GM21717 (cell line): ENCODE measurements at regions not wholly inside any gene's neighbourhood (a gene's known extent, or its start where the extent isn't known, plus 50 kb on each side); places are given as distances from the start of the nearest gene placed in this dataset.

Source experiments
- ATAC-seq: cut with Tn5 transposase; IDR thresholded peaks from one replicate; pipeline ENCODE4 v1.9.1; 2021; ENCODE audit warnings: mild to moderate bottlenecking, moderate library complexity; ENCODE audit not compliant: unreplicated experiment

GRCh38 chr7:36002900-36003299, 150.2 kb upstream of the EEPD1 start:
- no peak for ATAC-seq

GRCh38 chr7:36003343-36003742, 149.7 kb upstream of the EEPD1 start:
- ATAC-seq = no peak

GRCh38 chr7:36005293-36005692, 147.8 kb upstream of the EEPD1 start:
- no peak for ATAC-seq

- ATAC-seq = no peak
Observed at GRCh38 chr7:36005876-36006275, 147.2 kb upstream of the EEPD1 start.

- ATAC-seq = no peak
Observed at GRCh38 chr7:36006636-36007229, 146.3 kb upstream of the EEPD1 start.

GRCh38 chr7:36010656-36011587, 142.1 kb upstream of the EEPD1 start:
- no peak for ATAC-seq

- ATAC-seq = no peak
Observed at GRCh38 chr7:36011588-36011965, 141.5 kb upstream of the EEPD1 start.

GRCh38 chr7:36013246-36014014, 139.6 kb upstream of the EEPD1 start:
- ATAC-seq = no peak

GRCh38 chr7:36014961-36015360, 138.1 kb upstream of the EEPD1 start:
- no peak for ATAC-seq

GRCh38 chr7:36015733-36016132, 137.3 kb upstream of the EEPD1 start:
- ATAC-seq = no peak

- no peak for ATAC-seq
Observed at GRCh38 chr7:36016648-36017047, 136.4 kb upstream of the EEPD1 start.

GRCh38 chr7:36017111-36017510, 135.9 kb upstream of the EEPD1 start:
- no peak for ATAC-seq

- no peak for ATAC-seq
Observed at GRCh38 chr7:36018816-36019484, 134.1 kb upstream of the EEPD1 start.

GRCh38 chr7:36019538-36019937, 133.5 kb upstream of the EEPD1 start:
- no peak for ATAC-seq

- no peak for ATAC-seq
Observed at GRCh38 chr7:36019980-36020379, 133.1 kb upstream of the EEPD1 start.

- ATAC-seq = no peak
Observed at GRCh38 chr7:36021367-36021766, 131.7 kb upstream of the EEPD1 start.

- ATAC-seq = no peak
Observed at GRCh38 chr7:36021917-36022550, 131.0 kb upstream of the EEPD1 start.

- no peak for ATAC-seq
Observed at GRCh38 chr7:36023033-36023560, 130.0 kb upstream of the EEPD1 start.

GRCh38 chr7:36025190-36025589, 127.9 kb upstream of the EEPD1 start:
- ATAC-seq = no peak

- no peak for ATAC-seq
Observed at GRCh38 chr7:36029311-36029710, 123.7 kb upstream of the EEPD1 start.
